GM23338 (cell line): ENCODE measurements at regions not wholly inside any gene's neighbourhood (a gene's known extent, or its start where the extent isn't known, plus 50 kb on each side); places are given as distances from the start of the nearest gene placed in this dataset.

Source experiments
- ATAC-seq: fragments of 200-7000 bp; cut with Tn5 transposase; 3 replicates; pipeline ENCODE4 v1.9.1; 2020
- DNase-seq: peaks from one replicate; pipeline ENCODE4 v3.0.0-alpha.2; 2015; ENCODE audit warnings: low spot score
- H2AFZ ChIP-seq: fragments of 200-600 bp; sonication (generic); 2 replicates; pipeline ENCODE4 v1.8.0; 2016; ENCODE audit warnings: antibody characterized with exemption, mild to moderate bottlenecking, moderate library complexity
- H3F3A ChIP-seq: fragments of 200-600 bp; sonication (generic); replicated peaks from 2 replicates; pipeline ENCODE4 v1.8.0; 2017; ENCODE audit warnings: antibody characterized with exemption, mixed run types, low read depth
- H3K27ac ChIP-seq: fragments of 200-600 bp; sonication (generic); 2 replicates; pipeline ENCODE4 v1.6.1; 2016; ENCODE audit warnings: low read depth
- H3K27me3 ChIP-seq: fragments of 200-600 bp; sonication (generic); 2 replicates; pipeline ENCODE4 v1.8.0; 2016; ENCODE audit warnings: mild to moderate bottlenecking, mixed run types, moderate library complexity; ENCODE audit not compliant: insufficient read depth
- H3K36me3 ChIP-seq: fragments of 200-600 bp; sonication (generic); 2 replicates; pipeline ENCODE4 v1.8.0; 2016; ENCODE audit warnings: mild to moderate bottlenecking; ENCODE audit not compliant: insufficient read depth
- H3K4me1 ChIP-seq: fragments of 200-600 bp; sonication (generic); 2 replicates; pipeline ENCODE4 v1.8.0; 2016; ENCODE audit warnings: mild to moderate bottlenecking, moderate library complexity; ENCODE audit not compliant: insufficient read depth
- H3K4me2 ChIP-seq: fragments of 200-600 bp; sonication (generic); 2 replicates; pipeline ENCODE4 v1.7.1; 2017; ENCODE audit warnings: mixed run types
- H3K4me3 ChIP-seq: fragments of 200-600 bp; sonication (generic); 2 replicates; pipeline ENCODE4 v1.6.1; 2016; ENCODE audit warnings: mixed run types
- H3K79me2 ChIP-seq: fragments of 200-600 bp; sonication (generic); replicated peaks from 2 replicates; pipeline ENCODE4 v1.8.0; 2017; ENCODE audit warnings: mild to moderate bottlenecking; ENCODE audit not compliant: insufficient read depth
- H3K9me2 ChIP-seq: fragments of 200-600 bp; sonication (generic); 2 replicates; pipeline ENCODE4 v1.8.0; 2017; ENCODE audit not compliant: insufficient read depth
- H4K20me1 ChIP-seq: fragments of 200-600 bp; sonication (generic); replicated peaks from 2 replicates; pipeline ENCODE4 v1.8.0; 2017; ENCODE audit warnings: mild to moderate bottlenecking; ENCODE audit not compliant: insufficient read depth
- H3K27ac Mint-ChIP-seq: 2 replicates; pipeline ENCODE4 v1.8.0; 2020; ENCODE audit warnings: inconsistent platforms, mild to moderate bottlenecking, moderate library complexity, mixed read lengths
- H3K27me3 Mint-ChIP-seq: 3 replicates; pipeline ENCODE4 v1.8.0; 2022; ENCODE audit warnings: low read depth, mild to moderate bottlenecking, moderate library complexity, mixed read lengths, inconsistent platforms; ENCODE audit not compliant: insufficient read depth, poor library complexity
- H3K36me3 Mint-ChIP-seq: 3 replicates; pipeline ENCODE4 v1.8.0; 2021; ENCODE audit warnings: low read depth, mild to moderate bottlenecking, inconsistent platforms, moderate library complexity, mixed read lengths
- H3K4me1 Mint-ChIP-seq: 3 replicates; pipeline ENCODE4 v1.8.0; 2020; ENCODE audit warnings: mild to moderate bottlenecking, inconsistent platforms, mixed read lengths
- H3K4me3 Mint-ChIP-seq: 3 replicates; pipeline ENCODE4 v1.8.0; 2021; ENCODE audit warnings: moderate library complexity, mild to moderate bottlenecking, inconsistent platforms, mixed read lengths
- H3K9me3 Mint-ChIP-seq: 3 replicates; pipeline ENCODE4 v1.8.0; 2020; ENCODE audit warnings: moderate library complexity, mild to moderate bottlenecking, inconsistent platforms, mixed read lengths
- CREB1 ChIP-seq: fragments of 250-450 bp; sonication (Bioruptor Pico); IDR thresholded peaks from 2 replicates; pipeline ENCODE4 v1.5.0; 2020; ENCODE audit warnings: low read depth, mild to moderate bottlenecking, moderate library complexity
- CTCF ChIP-seq, 2 experiments: fragments of 200-600 bp in 1 of 2; sonication (generic) in 1 of 2; conservative IDR thresholded peaks; 2 replicates each; pipeline versions ENCODE4 v1.5.1 to v1.6.1; 2016 to 2017; ENCODE audit warnings: antibody characterized with exemption in 2 of 2, low read depth in 2 of 2, mild to moderate bottlenecking in 2 of 2, moderate library complexity in 1 of 2
- ETS1 ChIP-seq: IDR thresholded peaks from 2 replicates; pipeline ENCODE4 v1.6.1; 2016; ENCODE audit warnings: antibody characterized with exemption
- EZH2 ChIP-seq: fragments of 200-600 bp; sonication (generic); IDR thresholded peaks from one replicate; pipeline ENCODE4 v1.8.0; 2017; ENCODE audit warnings: antibody characterized with exemption, mild to moderate bottlenecking, low read depth; ENCODE audit not compliant: unreplicated experiment
- EZH2phosphoT487 ChIP-seq: fragments of 200-600 bp; sonication (generic); IDR thresholded peaks from one replicate; pipeline ENCODE4 v1.8.1; 2018; ENCODE audit warnings: antibody characterized with exemption; ENCODE audit not compliant: unreplicated experiment
- JUNB ChIP-seq: IDR thresholded peaks from one replicate; pipeline ENCODE4 v1.6.1; 2016; ENCODE audit warnings: antibody characterized with exemption; ENCODE audit not compliant: unreplicated experiment
- NANOG ChIP-seq: IDR thresholded peaks from 2 replicates; pipeline ENCODE4 v1.6.1; 2016; ENCODE audit warnings: antibody characterized with exemption, borderline replicate concordance
- POLR2AphosphoS5 ChIP-seq: IDR thresholded peaks from 2 replicates; pipeline ENCODE4 v1.6.1; 2016; ENCODE audit warnings: antibody characterized with exemption, low read depth
- REST ChIP-seq: IDR thresholded peaks from one replicate; pipeline ENCODE4 v1.6.1; 2018; ENCODE audit warnings: antibody characterized with exemption; ENCODE audit not compliant: unreplicated experiment
- STAT1 ChIP-seq: IDR thresholded peaks from one replicate; pipeline ENCODE4 v1.6.1; 2016; ENCODE audit warnings: antibody characterized with exemption; ENCODE audit not compliant: unreplicated experiment
- ZNF114 ChIP-seq: fragments of 250-450 bp; sonication (Bioruptor Pico); IDR thresholded peaks from 2 replicates; pipeline ENCODE4 v1.5.0; 2020; ENCODE audit warnings: mild to moderate bottlenecking, moderate library complexity
- ZNF331 ChIP-seq: fragments of 250-450 bp; sonication (Bioruptor Pico); IDR thresholded peaks from 2 replicates; pipeline ENCODE4 v1.5.0; 2020; ENCODE audit warnings: low read depth, mild to moderate bottlenecking, moderate library complexity
- ZNF462 ChIP-seq: fragments of 250-450 bp; sonication (Bioruptor Pico); IDR thresholded peaks from 2 replicates; pipeline ENCODE4 v1.5.0; 2020; ENCODE audit warnings: mild to moderate bottlenecking, moderate library complexity

GRCh38 chr3:176075046-176075445 is 1122.2 kb downstream of the TBL1XR1 start:
- no peak overlapping the region for H3K4me3 Mint-ChIP-seq
- no peak for ATAC-seq
- no peaks in the 10 kb centered on the region; the same call in 2 of the 3 replicates for H3K9me3 Mint-ChIP-seq

More at GRCh38 chr3:176075046-176075445, 1122.2 kb downstream of the TBL1XR1 start:
- no peaks in the 10 kb centered on the region for H3K4me1 Mint-ChIP-seq
- Histone ChIP-seq H3F3A (no peaks in the 10 kb centered on the region), H3K27me3 (no peaks in the 10 kb centered on the region), H3K27ac (no peak overlapping the region), H3K4me1 (no peaks in the 10 kb centered on the region), H3K4me2 (no peak overlapping the region), H3K4me3 (no peak overlapping the region), H4K20me1 (no peaks in the 10 kb centered on the region), H2AFZ (no peak overlapping the region), H3K36me3 (no peaks in the 10 kb centered on the region), H3K79me2 (no peaks in the 10 kb centered on the region), H3K9me2 (no peaks in the 10 kb centered on the region)
- no peaks in the 10 kb centered on the region for H3K36me3 Mint-ChIP-seq
- H3K27me3 Mint-ChIP-seq, result no peaks in the 10 kb centered on the region
- no peak overlapping the region for H3K27ac Mint-ChIP-seq
- DNase-seq, result no peak
- no peak for TF ChIP-seq ZNF114 (CRISPR knock-in tag)
- no peak for TF ChIP-seq JUNB
- TF ChIP-seq STAT1, result no peak
- TF ChIP-seq POLR2AphosphoS5, result no peak
- no peak for TF ChIP-seq ZNF462 (CRISPR knock-in tag)
- no peak for TF ChIP-seq EZH2phosphoT487
- no peak for TF ChIP-seq ETS1
- no peak for TF ChIP-seq CTCF (conservative IDR thresholded peaks at IDR 0.05; ENCODE audit: low read depth in 2 of 2)
- TF ChIP-seq REST, result no peak
- no peak for TF ChIP-seq NANOG
- no peak for TF ChIP-seq EZH2
- TF ChIP-seq CREB1, result no peak
- no peak for TF ChIP-seq ZNF331 (CRISPR knock-in tag)
